GM12878 (cell line): ENCODE measurements at regions not wholly inside any gene's neighbourhood (a gene's known extent, or its start where the extent isn't known, plus 50 kb on each side); places are given as distances from the start of the nearest gene placed in this dataset.

Experiments used
- ATAC-seq: fragments of 200-7000 bp; cut with Tn5 transposase; 3 replicates; pipeline ENCODE4 v1.9.1; 2020; ENCODE audit warnings: mild to moderate bottlenecking, moderate library complexity
- BruUV-seq: library from RNA; stranded (reverse); fragments of 400-500 nt; replicated peaks from 2 replicates; lab custom pipeline; 2021; lab: Mats Ljungman, UMichigan
- CTCF ChIA-PET: fragments of 300-600 bp; sonication (Branson Sonifier 250); formaldehyde crosslinking; extraction: SDS; loops from one replicate; lab custom pipeline; 2021; ENCODE audit warnings: inconsistent platforms; lab: Yijun Ruan, JAX
- POLR2A ChIA-PET: fragments of 350-600 bp; formaldehyde crosslinking; extraction: SDS; loops from one replicate; lab custom pipeline; 2021; ENCODE audit warnings: inconsistent platforms; lab: Charles Lee
- RAD21 ChIA-PET: fragments of 300-600 bp; sonication (Branson Sonifier 250); formaldehyde crosslinking; loops from one replicate; lab custom pipeline; 2023; ENCODE audit warnings: antibody characterized with exemption; ENCODE audit not compliant: unreplicated experiment; lab: Charles Lee
- SMC1A ChIA-PET: fragments of 300-600 bp; sonication (Branson Sonifier 250); formaldehyde crosslinking; loops from one replicate; lab custom pipeline; 2023; ENCODE audit not compliant: unreplicated experiment, uncharacterized antibody; lab: Charles Lee
- DNase-seq: peaks from one replicate; pipeline ENCODE4 v3.0.0-alpha.2; 2011; ENCODE audit warnings: low read depth, low spot score
- FAIRE-seq: peaks from 3 replicates; lab custom pipeline; 2011; peaks lifted over from hg19 to GRCh38; lab: Jason Lieb, UNC
- H2AFZ ChIP-seq: 2 replicates; pipeline ENCODE4 v1.6.0; 2011; ENCODE audit warnings: low read depth, low read length, control low read depth; ENCODE audit not compliant: control insufficient read depth
- H3K27ac ChIP-seq: 2 replicates; pipeline ENCODE4 v1.5.1; 2011; ENCODE audit warnings: control low read depth; ENCODE audit not compliant: control insufficient read depth, insufficient read depth
- H3K27me3 ChIP-seq, 2 experiments: replicated peaks in 1 of 2; 2 replicates each; pipeline versions ENCODE4 v1.6.0 to v1.6.1; 2011; ENCODE audit warnings: low read length in 1 of 2; ENCODE audit not compliant: control insufficient read depth in 2 of 2, insufficient read depth in 2 of 2
- H3K36me3 ChIP-seq, 2 experiments: 2 replicates each; pipeline ENCODE4 v1.5.1; 2011; ENCODE audit warnings: low read length in 1 of 2; ENCODE audit not compliant: control insufficient read depth in 2 of 2, insufficient read depth in 2 of 2
- H3K4me1 ChIP-seq: 2 replicates; pipeline ENCODE4 v1.6.1; 2011; ENCODE audit warnings: mild to moderate bottlenecking, low read length, moderate library complexity, mixed read lengths; ENCODE audit not compliant: control insufficient read depth, insufficient read depth
- H3K4me2 ChIP-seq: 2 replicates; pipeline ENCODE4 v1.6.0; 2011; ENCODE audit warnings: control low read depth; ENCODE audit not compliant: control insufficient read depth, insufficient read depth
- H3K4me3 ChIP-seq: fragments of 200-600 bp; sonication (generic); 2 replicates; pipeline ENCODE4 v1.5.1; 2016
- H3K79me2 ChIP-seq: 2 replicates; pipeline ENCODE4 v1.6.0; 2011; ENCODE audit warnings: low read length; ENCODE audit not compliant: control insufficient read depth, insufficient read depth
- H3K9ac ChIP-seq: 2 replicates; pipeline ENCODE4 v1.8.0; 2011; ENCODE audit warnings: low read length, control low read depth, mixed read lengths; ENCODE audit not compliant: control insufficient read depth, insufficient read depth
- H3K9me3 ChIP-seq: replicated peaks from 3 replicates; pipeline ENCODE4 v1.5.1; 2011; ENCODE audit warnings: mild to moderate bottlenecking, low read length; ENCODE audit not compliant: control insufficient read depth, insufficient read depth
- H4K20me1 ChIP-seq: 2 replicates; pipeline ENCODE4 v1.6.0; 2011; ENCODE audit not compliant: control insufficient read depth, insufficient read depth
- BACH1 ChIP-seq: fragments of 450-650 bp; IDR thresholded peaks from 2 replicates; pipeline ENCODE4 v1.6.1; 2017; ENCODE audit warnings: mild to moderate bottlenecking, borderline replicate concordance
- BCL3 ChIP-seq: IDR thresholded peaks from 2 replicates; pipeline ENCODE4 v1.6.1; 2011; ENCODE audit warnings: borderline replicate concordance, low read depth, mild to moderate bottlenecking, moderate library complexity, low read length; ENCODE audit not compliant: insufficient read depth, poor library complexity, severe bottlenecking
- HDGF ChIP-seq: fragments of 450-650 bp; IDR thresholded peaks from 2 replicates; pipeline ENCODE4 v1.6.1; 2016; ENCODE audit warnings: antibody characterized with exemption
- PAX8 ChIP-seq: fragments of 450-650 bp; IDR thresholded peaks from 2 replicates; pipeline ENCODE4 v1.6.1; 2017; ENCODE audit warnings: mild to moderate bottlenecking, moderate library complexity
- PBX3 ChIP-seq: IDR thresholded peaks from 2 replicates; pipeline ENCODE4 v1.6.1; 2011; ENCODE audit warnings: mild to moderate bottlenecking, low read depth, low read length, moderate library complexity; ENCODE audit not compliant: insufficient replicate concordance
- POLR2A ChIP-seq: IDR thresholded peaks from 2 replicates; pipeline ENCODE4 v1.6.1; 2011; ENCODE audit warnings: low read depth, mild to moderate bottlenecking, low read length
- SIN3A ChIP-seq: IDR thresholded peaks from 2 replicates; pipeline ENCODE4 v1.6.1; 2012; ENCODE audit warnings: low read depth, low read length, improper control_type of control experiment
- SUZ12 ChIP-seq: fragments of 200-600 bp; sonication (generic); IDR thresholded peaks from one replicate; pipeline ENCODE4 v1.6.1; 2018; ENCODE audit warnings: antibody characterized with exemption, mild to moderate bottlenecking; ENCODE audit not compliant: unreplicated experiment
- TARDBP ChIP-seq: IDR thresholded peaks from 2 replicates; pipeline ENCODE4 v1.6.1; 2016; ENCODE audit warnings: borderline replicate concordance
- TCF7 ChIP-seq: IDR thresholded peaks from 2 replicates; pipeline ENCODE4 v1.6.1; 2014; ENCODE audit warnings: antibody characterized with exemption, borderline replicate concordance
- ZBED1 ChIP-seq: IDR thresholded peaks from 2 replicates; pipeline ENCODE4 v1.6.1; 2016; ENCODE audit warnings: borderline replicate concordance
- ZNF687 ChIP-seq: fragments of 450-650 bp; IDR thresholded peaks from 2 replicates; pipeline ENCODE4 v1.6.1; 2017; ENCODE audit warnings: mild to moderate bottlenecking, moderate library complexity
- WGBS: methylation state at CpG from one replicate; pipeline ENCODE4 v1.1.6; 2016; ENCODE audit warnings: low lambda C conversion rate; ENCODE audit not compliant: insufficient replicate concordance, insufficient coverage; ENCODE audit errors: missing lambda C conversion rate; 5-methylcytosine and 5-hydroxymethylcytosine counted together
- in situ Hi-C: fragments of 300-500 bp; cut with MboI; formaldehyde crosslinking; loops from 9 replicates; pipeline ENCODE4 v1.14.3; 2018; ENCODE audit warnings: mixed read lengths
- intact Hi-C: fragments of 100-400 bp; cut with micrococcal nuclease; formaldehyde crosslinking; loops from one replicate; pipeline ENCODE4 v1.14.2; 2022; ENCODE audit not compliant: unreplicated experiment

GRCh38 chr6:9647599-9647998 is 767.3 kb downstream of the TFAP2A start:
- WGBS: 0% methylated on average over 1 of the region's 1 CpG
- Histone ChIP-seq H3K9me3 (no peaks in the 10 kb centered on the region), H3K79me2 (no peaks in the 10 kb centered on the region)
- CTCF ChIA-PET: interaction anchor here (0.7 kb wide), 1 partner anchor 114 kb away, joined by 3 read pairs; no protein-coding TSS in a partner anchor
- no peak for TF ChIP-seq BCL3
- TF ChIP-seq TCF7: no peak
- TF ChIP-seq, all 136 proteins: peak for 0
- no peaks in the 10 kb centered on the region for H3K27me3 ChIP-seq
- RAD21 ChIA-PET: no interaction called here
- DNase-seq (no peak), ATAC-seq (no peak), FAIRE-seq (no peak)
- BruUV-seq: no TSS peak
- H3K4me1 ChIP-seq: no peaks in the 10 kb centered on the region
- H3K27ac ChIP-seq: no peak overlapping the region
- no peaks in the 10 kb centered on the region for H3K36me3 ChIP-seq
- no peak overlapping the region for H3K4me3 ChIP-seq
- no peak overlapping the region for H2AFZ ChIP-seq
- intact Hi-C loops (no loop called here), in situ Hi-C loops (no loop called here)
- POLR2A ChIA-PET: no interaction called here
- no peaks in the 10 kb centered on the region for H4K20me1 ChIP-seq
- SMC1A ChIA-PET: interaction anchor here (0.6 to 1.1 kb wide), 3 partner anchors 9 to 1440 kb away, joined by 3 to 4 read pairs (median 4); no protein-coding TSS in a partner anchor
- no peak overlapping the region for H3K4me2 ChIP-seq
- H3K9ac ChIP-seq: no peak overlapping the region

- SMC1A ChIA-PET: interaction anchor here (0.6 to 1.1 kb wide), 4 partner anchors 9 to 1440 kb away, joined by 3 to 4 read pairs (median 4); no protein-coding TSS in a partner anchor
- no peak for TF ChIP-seq SUZ12
- TF ChIP-seq ZNF687: no peak
- TF ChIP-seq POLR2A: no peak
- TF ChIP-seq PBX3: no peak
- TF ChIP-seq SIN3A: no peak
- no peak for TF ChIP-seq BACH1
- TF ChIP-seq HDGF: no peak
- no peak for TF ChIP-seq TCF7
- TF ChIP-seq ZBED1: no peak
- TF ChIP-seq TARDBP: no peak
- TF ChIP-seq PAX8: no peak
Measured at GRCh38 chr6:9647071-9647445, 767.8 kb downstream of the TFAP2A start.

More at GRCh38 chr6:9647071-9647445, 767.8 kb downstream of the TFAP2A start:
- Histone ChIP-seq H3K4me1 (no peaks in the 10 kb centered on the region), H3K27ac (no peak overlapping the region), H3K36me3 (no peaks in the 10 kb centered on the region), H3K9me3 (no peaks in the 10 kb centered on the region), H3K27me3 (no peaks in the 10 kb centered on the region), H3K79me2 (no peaks in the 10 kb centered on the region), H3K9ac (no peak overlapping the region), H3K4me3 (no peak overlapping the region), H3K4me2 (no peak overlapping the region), H2AFZ (no peak overlapping the region), H4K20me1 (no peaks in the 10 kb centered on the region)
- BruUV-seq: no TSS peak
- in situ Hi-C loops: no loop called here
- ChIA-PET RAD21 (no interaction called here), POLR2A (no interaction called here), CTCF (no interaction called here)
- FAIRE-seq (no peak), ATAC-seq (no peak), DNase-seq (no peak)
- intact Hi-C loops: no loop called here
